DMS 273 treated with DMSO at 0.1 percent for 48 hours (cell line): ENCODE measurements at regions not wholly inside any gene's neighbourhood (a gene's known extent, or its start where the extent isn't known, plus 50 kb on each side); places are given as distances from the start of the nearest gene placed in this dataset.
"Not testable (repeated sequence)": the region's sequence is repeated elsewhere in the genome, so short reads cannot be mapped to it uniquely, and the experiment has no call there.

Experiments
- DNase-seq: peaks from one replicate; lab custom pipeline; 2025; lab: John Stamatoyannopoulos, UW

DNA sequence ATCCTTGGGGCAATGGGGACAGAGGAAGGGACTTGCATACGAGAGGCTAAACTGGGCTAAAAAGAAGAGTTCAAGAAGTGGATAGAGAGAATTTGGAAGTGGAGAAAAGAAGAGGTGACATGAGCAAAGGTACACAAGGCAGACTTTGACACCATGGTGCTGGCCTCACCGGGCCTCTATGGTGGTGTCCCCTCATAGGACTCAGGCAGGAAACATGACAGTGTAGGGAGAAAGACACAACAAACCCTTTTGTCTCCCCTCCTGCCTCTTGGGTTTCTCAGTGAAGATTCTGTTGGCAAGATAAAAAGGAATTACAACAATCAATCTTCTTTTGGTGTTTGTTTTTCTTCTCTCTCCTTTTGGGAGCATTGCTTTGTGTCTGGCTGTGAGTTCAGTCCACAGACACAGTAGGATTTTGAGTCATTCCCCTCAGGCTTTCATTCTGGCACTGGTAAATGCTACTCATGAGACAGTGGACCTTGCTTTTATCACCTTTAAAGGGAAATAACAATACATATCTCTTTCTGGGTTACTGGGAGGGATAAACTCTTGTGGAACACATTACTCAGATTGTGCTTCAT is 827.7 kb downstream of the TNS3 start:
- DNase-seq: no peak

DNA sequence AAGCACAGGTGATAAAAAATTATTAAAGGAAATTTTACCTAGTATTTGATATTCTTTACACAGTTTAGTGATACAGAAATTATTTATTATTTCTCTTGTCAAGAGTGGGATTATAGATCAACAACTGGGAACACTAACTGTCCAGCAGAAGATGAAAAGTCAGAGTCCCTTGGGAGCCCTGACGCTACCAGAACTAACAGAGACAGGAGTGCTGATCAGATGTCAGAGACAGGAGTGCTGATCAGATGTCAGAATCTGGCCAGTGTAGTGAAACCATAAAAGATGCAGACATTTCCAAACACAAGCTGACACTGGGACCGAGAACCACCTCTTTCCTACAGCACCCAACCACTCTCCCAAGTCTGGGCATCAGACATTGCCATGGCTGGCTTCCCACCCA is 828.2 kb downstream of the TNS3 start:
- no peak for DNase-seq

DNA sequence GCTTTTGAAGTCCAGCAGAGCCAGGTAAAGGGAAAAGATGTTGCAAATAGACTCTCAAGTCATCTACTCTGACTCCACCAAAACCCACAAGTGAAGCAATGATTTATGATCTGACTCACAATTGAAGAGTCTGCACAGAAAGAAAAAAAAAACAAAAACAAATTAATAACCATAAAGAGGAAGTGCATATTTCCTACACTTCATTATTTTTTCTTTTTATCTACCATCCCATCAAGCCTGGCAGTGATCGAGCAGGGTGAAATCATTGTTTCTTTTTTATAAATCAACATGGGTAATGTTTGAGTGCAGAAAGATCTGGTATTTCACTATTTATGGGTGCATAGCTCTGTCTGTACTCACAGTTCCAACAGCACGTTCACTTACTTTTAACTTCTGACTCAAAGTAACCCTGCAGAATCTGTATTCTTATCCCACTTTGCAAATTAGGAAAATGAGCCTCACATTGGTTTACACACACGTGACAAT is 829.0 kb downstream of the TNS3 start:
- no peak for DNase-seq

DNA sequence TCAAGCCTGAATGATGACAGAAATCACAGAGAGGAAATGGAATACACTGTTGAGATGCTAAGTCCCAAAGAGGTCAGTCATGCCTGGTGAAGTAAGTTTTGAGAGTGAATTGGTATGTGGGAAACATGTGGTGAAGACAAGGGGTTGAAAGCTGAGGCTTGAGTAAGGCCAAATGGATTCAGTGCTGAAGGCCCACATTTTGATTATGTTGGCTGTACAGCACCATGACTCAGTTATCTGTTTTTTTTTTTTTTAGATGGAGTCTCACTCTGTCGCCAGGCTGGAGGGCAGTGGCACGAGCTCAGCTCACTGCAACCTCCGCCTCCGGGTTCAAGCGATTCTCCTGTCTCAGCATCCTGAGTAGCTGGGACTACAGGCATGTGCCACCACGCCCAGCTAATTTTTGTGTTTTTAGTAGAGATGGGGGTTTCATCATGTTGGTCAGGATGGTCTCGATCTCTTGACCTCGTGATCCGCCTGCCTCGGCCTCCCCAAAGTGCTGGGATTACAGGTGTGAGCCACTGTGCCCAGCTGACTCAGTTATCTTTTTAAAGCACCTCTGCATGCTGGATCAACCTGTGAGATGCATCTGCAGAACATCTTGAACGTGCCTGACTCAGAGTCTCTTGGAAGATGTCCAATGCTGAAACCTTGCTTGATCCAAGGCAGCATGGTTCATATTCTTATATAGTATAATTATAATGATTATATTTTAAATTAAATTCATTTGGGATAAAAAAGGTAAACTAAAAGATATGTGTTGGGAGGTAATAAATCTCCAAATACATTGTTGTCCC is 829.8 kb downstream of the TNS3 start:
- not testable (repeated sequence) for DNase-seq

DNA sequence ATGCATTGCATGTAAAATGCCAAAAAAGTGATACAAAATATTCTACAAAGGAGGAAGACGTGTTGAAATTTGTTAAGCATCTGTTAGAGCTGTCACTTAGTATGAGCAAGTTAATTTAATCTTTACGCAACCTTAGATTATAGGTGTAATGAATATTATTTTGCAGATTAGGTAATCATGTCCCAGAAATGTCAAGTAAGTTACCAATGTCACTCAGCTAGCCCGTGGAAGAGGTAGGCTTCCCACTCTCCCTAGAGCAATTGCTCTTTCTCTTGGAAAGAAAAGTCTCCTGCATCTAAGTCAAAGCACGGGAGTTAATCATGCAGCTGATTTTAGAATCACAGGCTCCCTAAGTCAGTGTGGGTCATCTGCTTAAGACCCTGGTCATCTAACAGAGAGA is 830.4 kb upstream of the IGFBP3 start:
- DNase-seq: no peak

DNA sequence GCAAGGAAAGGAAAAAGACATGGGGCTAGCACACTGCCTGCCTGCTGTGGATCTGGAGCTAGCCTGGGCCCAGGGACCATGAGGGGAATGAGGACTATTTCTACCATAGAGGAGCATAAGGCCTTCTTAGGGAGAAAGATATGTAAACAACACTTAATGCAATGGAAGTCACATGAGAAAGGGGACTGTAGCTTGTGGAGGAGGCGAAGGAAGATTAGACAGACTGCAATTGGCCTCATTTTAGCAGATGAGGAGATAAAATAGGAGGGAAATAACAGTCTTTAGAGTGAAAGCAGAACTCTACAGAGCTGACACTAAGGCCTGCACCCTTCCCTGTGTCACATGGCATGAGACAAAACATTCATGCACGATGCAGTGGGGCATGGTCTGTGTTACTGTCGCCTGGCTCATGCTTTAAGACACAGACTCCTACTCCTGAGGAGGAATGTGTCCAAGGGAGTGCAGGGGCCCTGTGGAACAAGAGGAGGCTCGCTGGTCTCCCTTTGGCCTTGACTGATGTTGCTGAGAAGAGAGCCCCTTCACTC is 829.3 kb upstream of the IGFBP3 start:
- no peak for DNase-seq

DNA sequence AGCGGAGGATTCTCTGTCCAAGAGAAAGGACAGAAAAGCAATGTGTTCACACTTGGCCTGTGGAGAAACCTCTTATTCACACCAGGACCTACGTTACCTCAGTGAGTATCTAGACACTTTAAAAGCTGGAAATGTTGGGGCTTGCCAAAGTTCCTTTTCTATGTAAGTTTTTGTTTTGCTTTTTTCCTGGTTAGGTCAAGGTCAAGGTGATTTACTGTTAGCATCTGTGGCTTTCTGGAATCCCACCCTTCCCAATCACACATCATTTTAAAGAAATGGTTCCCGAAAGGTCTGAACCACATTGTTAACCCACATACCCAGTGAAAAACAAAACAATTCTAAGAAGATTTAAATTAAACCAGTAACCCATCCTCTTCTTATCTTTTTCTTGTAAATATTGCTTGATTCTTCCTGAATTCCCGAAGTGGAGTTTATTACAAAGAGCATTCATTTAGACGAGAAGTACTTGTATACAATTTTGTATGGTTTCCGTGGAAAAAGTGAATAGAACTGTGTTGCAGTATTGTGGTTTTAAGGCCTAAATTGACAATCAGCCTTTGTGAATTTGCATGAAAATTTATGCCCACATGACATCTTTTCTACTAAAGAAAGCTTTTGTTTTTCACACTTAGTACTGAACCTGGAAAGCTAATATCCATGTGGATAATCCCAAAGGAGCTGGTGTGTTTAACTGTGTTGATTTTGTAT is 827.0 kb upstream of the IGFBP3 start:
- DNase-seq: no peak

DNA sequence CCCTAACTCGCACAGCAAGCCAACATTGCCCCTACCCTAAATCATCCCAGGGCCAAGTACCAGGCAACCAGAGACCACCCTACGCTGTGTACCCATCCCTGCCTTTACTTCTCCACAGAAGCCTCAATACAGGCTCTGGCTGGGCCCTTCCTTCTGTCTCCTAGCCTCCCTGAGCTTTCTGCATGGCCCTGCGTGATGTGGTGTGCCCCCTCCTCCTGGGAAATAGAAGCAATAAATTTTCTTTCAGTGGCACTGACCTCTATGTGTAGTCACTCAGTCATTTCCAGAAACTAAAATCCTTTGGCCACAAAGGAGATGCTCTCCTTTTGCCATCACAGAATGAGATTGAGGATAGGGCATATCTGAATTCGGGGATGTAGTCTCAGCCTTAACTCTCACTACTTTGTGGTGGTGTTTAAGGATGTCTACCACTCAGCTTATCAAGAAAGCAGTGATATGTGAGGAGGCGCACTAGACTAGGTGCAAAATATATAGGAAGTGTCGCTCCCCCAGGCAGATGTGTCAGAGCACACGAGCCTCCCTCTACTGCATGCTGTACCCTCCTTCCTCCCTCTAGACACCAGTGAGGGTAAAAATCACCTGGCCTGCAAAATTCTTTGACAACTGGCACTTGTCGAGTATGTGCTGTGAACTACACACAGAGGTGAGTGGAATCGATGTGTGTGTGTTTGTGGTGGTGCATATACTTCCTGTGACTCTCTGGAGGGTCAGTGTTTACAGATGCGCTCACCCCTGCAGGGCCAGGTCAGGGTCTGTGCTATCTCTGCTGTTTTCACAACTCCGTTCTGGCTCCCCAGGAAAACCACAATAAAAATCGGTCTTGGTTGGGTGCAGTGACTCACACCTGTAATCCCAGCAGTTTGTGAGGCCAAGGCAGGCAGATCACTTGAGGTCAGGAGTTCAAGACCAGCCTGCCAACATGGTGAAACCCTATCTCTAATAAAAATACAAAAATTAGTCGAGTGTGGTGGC is 825.9 kb upstream of the IGFBP3 start:
- DNase-seq: no peak

DNA sequence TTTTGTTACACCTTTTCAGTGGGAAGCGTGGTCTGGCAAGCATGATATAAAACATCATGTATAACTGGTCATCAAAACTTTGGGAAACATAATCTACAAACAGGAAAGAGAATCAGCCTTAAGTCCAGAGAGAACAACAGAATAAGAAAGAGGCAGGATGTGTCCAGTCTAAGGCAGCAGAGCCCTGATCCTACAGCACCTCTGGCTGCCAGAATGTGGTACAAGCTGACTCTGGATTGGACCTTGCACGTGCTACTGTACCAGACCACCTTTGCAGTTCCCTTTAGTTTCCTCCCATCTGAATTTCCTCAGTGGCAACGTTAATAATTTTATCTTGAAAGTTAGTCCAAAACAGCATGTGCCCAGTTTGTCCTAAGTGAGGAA is 824.6 kb upstream of the IGFBP3 start:
- DNase-seq: no peak

DNA sequence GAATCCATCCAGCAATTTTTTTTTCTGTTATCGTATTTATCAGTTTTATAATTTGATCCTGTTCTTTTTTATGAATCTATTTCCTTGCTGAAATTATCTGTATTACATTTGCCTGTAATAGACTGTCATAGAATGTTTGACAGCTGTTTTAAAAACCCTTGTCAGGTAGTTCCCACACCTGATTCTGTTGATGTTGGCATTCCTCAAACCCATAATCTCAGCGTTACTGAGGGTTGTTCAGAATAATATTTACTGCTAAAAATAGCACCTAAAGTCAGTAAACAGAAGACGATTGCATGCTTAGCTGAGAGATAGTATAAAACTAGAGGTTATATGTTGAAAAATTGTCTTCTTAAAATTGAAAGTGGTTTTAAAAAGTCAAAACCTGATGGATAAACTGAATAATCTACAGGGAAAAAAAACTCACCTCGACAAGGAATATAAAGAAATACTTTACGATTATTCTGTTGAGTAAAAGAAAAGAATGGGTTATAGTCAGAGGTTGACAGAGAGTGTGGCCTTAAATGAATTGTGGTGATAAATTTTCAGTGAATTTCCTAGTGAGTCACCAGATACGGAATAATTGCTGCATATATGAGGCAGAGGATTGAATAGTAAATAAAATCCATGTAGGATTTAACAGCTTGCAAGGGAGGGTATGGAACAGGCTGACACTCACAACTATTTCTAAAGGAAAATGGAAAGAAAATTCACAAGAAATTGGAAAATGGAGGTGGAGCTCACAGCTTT is 824.1 kb upstream of the IGFBP3 start:
- DNase-seq: no peak

DNA sequence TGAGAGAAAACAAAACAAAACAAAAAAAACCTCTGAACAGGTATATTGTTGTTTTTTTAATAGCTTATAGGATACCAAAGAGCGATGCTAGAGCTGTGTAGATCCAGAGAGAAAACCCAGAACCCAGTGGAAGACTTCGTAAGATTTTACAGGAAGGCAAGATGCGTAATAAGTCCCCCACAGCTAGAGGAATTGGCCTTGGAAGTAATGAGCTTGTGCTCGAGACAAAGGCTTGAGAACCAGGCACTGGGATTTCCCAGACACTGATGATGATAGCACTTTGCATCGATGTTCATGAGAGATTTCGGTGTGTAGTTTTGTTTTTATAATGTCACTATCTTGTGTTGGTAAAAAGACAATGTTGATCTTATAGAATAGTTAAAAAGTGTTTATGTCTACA is 821.5 kb upstream of the IGFBP3 start:
- DNase-seq: no peak

DNA sequence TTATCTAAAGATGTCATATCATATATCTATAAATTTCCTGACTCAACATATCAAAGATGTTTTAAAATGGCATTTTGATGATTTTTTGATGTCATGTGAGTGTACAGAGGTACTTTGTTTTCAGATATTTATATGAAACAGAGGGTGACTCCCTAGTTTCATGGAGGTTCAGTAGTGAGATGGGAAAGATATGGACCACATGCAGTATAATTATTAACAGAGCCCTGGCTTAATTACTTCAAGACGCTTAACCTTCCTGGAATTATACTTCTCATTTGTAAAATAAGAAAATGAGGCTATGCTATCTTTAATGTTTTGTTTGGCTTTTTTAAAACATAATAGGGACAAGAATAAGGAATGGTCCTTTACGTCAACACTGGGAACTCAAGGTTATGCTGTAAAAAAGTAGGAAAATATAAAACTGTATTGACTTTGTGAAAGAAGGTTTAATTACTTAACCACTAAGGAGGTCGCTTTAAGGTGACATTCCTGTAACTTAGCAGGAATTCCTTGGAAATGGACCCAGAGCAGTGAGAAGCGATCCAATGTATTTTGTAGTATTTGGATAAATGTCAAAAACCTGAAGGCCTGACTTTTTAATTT is 821.0 kb upstream of the IGFBP3 start:
- DNase-seq: no peak

DNA sequence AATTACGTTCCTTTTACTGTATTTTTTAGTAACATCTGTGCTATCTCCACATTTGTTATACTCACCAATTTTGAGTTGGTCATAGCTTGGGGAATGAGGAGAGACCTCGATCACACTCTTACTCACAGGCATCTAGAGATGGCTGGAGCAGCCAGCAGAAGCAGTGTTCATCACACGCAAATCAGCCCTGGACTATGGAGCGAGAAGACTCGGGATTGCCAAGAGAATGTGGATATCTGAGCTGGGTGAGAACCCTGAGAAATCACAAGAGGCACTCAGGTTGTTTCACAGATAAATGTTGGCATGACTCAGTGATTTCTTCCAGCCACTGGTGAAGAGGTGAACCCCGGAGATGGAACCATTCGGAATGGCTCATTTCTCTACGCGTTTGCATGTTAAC is 820.1 kb upstream of the IGFBP3 start:
- DNase-seq: no peak

DNA sequence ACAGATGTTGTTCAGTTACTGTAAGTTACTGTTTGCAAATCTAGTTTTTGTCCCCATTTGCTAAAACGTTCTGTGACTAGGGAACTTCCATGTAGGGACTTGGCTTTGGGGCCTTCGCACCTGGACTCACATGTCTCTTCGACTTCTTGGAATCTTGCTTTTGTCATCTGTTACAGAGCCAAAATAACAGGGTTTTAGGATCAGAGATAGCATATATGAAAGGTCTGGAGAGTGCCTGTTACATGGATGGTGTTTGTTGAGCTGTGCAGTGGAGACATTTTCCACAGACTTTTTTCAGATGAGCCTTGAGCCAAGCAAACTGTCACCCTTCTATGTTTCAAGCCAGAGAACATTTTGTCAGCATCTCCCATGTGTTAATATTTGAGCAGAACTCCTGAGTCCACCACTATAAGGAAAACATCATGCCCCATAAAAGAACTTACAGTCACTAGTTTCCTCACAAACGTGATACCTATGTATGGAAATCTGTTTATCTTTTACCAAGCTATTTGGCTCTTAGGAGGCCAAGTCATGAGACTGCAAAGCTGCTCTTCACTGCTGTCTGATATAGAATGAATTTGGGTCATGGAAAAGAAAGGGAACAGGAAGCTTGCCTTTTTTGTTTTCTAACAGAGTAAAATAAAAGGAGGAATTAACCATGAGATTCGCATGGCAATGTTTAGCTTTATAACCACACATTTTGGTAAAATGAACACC is 818.6 kb upstream of the IGFBP3 start:
- DNase-seq: no peak

DNA sequence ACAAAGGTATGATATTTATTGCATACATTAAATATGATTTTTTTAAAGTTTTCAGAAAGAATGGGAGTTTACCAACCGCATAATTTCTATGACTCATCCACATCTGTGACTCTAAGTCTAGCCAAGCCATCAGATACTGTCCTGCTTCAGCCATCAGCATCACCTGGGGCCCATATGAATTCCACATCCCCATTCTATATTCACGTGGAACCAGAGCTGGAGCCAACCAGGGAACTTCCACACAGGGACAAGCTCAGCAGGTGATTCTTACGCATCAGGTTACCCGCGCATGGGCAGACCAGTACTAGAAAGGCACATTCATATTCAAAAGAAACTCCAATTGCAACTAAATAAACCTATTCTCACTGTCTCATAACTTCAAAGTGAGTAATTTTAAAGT is 817.7 kb upstream of the IGFBP3 start:
- DNase-seq: no peak

DNA sequence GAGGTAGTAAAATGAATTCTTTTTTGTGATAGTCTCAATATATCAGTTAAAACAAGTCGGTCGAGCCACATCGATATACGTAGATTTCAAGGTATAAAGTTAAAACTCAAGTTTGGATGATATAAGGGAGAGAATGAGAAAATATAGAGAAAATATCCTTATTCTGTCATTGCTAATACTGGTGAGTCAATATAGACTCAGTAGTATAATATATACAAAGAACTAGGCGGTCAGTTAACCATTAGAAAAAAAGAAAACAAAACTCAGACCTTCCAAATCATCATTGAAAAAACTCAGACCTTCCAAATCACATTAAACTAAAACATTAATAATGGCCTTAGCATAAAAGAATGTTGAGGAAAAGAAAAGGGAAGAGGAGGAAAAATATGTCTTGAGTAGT is 817.1 kb upstream of the IGFBP3 start:
- DNase-seq: no peak

DNA sequence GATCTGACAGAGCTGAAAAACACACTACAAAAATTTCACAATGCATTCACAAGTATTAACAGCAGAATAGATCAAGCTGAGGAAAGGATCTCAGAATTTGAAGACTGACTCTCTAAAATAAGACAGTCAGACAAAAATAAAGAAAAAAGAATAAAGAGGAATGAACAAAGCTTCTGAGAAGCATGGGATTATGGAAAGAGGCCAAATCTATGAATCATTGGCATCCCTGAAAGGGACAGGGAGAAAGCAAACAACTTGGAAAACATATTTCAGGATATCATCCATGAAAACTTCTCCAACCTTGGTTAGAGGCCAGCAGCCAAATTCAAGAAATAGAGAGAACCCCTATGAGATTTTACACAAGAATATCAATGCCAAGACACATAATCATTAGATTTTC is 804.8 kb upstream of the IGFBP3 start:
- no peak for DNase-seq

DNA sequence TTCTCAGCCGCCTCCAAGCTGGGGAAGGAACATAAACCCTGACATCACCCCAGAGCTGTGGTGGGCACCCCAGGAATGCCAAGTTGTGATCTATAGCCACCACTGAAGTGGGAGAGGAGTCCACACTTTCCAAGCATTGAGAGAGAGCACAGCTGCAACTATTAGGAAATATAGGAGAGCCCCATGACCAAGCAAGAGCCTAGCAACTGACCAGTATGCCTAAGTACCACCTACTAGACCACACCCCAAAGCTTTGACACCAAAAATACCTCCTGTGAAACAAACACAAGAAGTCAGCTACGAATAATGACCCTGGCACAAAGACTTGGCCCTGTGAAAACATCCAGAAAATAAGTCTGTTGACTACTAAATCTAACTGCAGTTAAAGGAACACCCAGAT is 804.1 kb upstream of the IGFBP3 start:
- DNase-seq: no peak

DNA sequence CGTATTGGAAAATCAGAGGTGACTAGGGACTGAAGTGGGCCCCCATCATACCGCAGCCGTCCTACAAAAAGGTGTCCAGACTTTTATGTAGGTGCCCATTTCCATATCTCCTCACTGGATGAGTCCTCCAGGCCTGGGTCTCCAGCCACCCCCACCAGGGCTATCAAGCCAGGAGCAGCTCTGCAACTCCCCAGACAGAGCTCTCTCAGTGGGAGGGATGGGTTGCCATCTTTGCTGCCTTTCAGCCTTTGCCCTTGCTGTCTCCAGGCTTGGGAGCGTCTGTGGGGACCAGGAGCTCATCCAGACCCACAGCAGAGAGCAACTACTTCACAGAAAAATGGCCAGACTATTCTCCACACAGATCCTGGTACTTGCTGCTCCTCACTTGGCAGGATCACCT is 802.7 kb upstream of the IGFBP3 start:
- DNase-seq: no peak

DNA sequence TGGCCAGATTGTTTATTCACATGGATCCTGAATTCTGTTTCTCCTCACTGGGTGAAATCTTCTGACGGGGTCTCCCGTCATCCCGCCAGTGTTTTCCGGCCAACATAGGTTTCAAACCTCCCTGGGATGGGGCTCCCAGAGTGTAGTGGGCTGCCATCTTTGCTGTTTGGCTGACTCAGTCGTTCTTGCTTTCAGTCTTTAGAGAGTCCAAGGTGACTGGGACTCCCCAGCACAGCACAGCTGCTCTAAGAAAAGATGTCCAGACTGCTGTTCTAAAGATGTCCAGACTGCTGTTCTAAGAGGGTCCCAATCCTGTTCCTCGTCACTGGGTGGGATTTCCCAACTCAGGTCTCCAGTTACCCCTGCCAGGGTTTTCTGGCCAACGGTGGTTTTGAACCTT is 801.9 kb upstream of the IGFBP3 start:
- DNase-seq: no peak
